H1 (cell line): ENCODE measurements at regions not wholly inside any gene's neighbourhood (a gene's known extent, or its start where the extent isn't known, plus 50 kb on each side); places are given as distances from the start of the nearest gene placed in this dataset.

Experiments
- EGR1 ChIP-seq: IDR thresholded peaks from 2 replicates; pipeline ENCODE4 v1.6.1; 2011; ENCODE audit warnings: low read depth, low read length, borderline replicate concordance
- GTF2F1 ChIP-seq: IDR thresholded peaks from 2 replicates; pipeline ENCODE4 v1.6.1; 2012; ENCODE audit warnings: low read depth, low read length, improper control_type of control experiment, borderline replicate concordance
- KDM4A ChIP-seq: IDR thresholded peaks from one replicate; pipeline ENCODE4 v1.7.1; 2012; ENCODE audit warnings: low read depth, mild to moderate bottlenecking, moderate library complexity, low read length, inconsistent platforms; ENCODE audit not compliant: severe bottlenecking
- SAP30 ChIP-seq: fragments of 300-600 bp; sonication (generic); IDR thresholded peaks from 2 replicates; pipeline ENCODE4 v1.7.1; 2012; ENCODE audit warnings: low read length, moderate library complexity, mild to moderate bottlenecking, inconsistent platforms; ENCODE audit not compliant: insufficient read depth, insufficient replicate concordance
- TCF12 ChIP-seq: IDR thresholded peaks from 2 replicates; pipeline ENCODE4 v1.6.1; 2011; ENCODE audit warnings: low read depth, mild to moderate bottlenecking, low read length

GRCh38 chr17:53387745-53388144 lies 435.0 kb upstream of the KIF2B start (continued):
- no peak for TF ChIP-seq TCF12
- TF ChIP-seq KDM4A = no peak
- TF ChIP-seq GTF2F1 = no peak
- no peak for TF ChIP-seq SAP30
- no peak for TF ChIP-seq EGR1
